ENCODE measurements at regions not wholly inside any gene's neighbourhood (a gene's known extent, or its start where the extent isn't known, plus 50 kb on each side); places are given as distances from the start of the nearest gene placed in this dataset.
"Not testable (repeated sequence)": the region's sequence is repeated elsewhere in the genome, so short reads cannot be mapped to it uniquely, and the experiment has no call there.

DNA sequence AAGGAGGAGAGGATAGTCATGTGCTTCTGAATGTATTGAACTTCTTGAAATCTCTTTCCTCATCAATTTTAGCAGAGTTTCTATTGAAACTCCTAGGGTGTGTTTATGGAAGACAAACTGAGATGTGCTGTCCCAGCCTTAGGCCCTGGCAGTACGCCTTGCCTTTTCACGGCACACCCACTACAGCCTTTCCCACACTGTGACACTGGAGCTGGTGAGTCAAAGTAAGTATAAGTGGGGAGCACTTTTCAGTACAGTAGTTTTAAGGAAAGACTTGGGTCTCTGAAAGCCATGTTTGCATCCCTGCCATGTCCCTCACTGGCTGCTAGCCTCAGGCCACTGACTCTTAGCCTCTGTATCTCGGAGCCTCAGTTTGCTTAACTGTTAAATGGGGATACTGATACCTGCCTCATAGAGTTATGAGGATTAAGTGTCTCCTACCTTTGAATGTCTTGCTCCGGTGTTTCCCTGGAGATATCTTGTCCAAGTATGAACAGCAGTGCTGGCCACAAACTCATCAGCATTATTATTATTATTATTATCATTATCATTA is 144.7 kb upstream of the CRHR1 start:
- no peaks in the 10 kb centered on the region for H3K27me3 ChIP-seq
- no peaks in the 10 kb centered on the region for H3K9me3 ChIP-seq
- H3K27ac ChIP-seq: no peak overlapping the region
- TF ChIP-seq POLR2A (IDR thresholded peaks at IDR 0.05): no peak
- no peak for TF ChIP-seq POLR2AphosphoS5 (IDR thresholded peaks at IDR 0.05)
- TF ChIP-seq, protein P1, sequence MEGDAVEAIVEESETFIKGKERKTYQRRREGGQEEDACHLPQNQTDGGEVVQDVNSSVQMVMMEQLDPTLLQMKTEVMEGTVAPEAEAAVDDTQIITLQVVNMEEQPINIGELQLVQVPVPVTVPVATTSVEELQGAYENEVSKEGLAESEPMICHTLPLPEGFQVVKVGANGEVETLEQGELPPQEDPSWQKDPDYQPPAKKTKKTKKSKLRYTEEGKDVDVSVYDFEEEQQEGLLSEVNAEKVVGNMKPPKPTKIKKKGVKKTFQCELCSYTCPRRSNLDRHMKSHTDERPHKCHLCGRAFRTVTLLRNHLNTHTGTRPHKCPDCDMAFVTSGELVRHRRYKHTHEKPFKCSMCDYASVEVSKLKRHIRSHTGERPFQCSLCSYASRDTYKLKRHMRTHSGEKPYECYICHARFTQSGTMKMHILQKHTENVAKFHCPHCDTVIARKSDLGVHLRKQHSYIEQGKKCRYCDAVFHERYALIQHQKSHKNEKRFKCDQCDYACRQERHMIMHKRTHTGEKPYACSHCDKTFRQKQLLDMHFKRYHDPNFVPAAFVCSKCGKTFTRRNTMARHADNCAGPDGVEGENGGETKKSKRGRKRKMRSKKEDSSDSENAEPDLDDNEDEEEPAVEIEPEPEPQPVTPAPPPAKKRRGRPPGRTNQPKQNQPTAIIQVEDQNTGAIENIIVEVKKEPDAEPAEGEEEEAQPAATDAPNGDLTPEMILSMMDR (IDR thresholded peaks at IDR 0.05): no peak
- DNase-seq (ENCODE audit: low spot score in 2 of 2): no peak
- no peaks in the 10 kb centered on the region for H3K36me3 ChIP-seq
- intact Hi-C loops (cut with DNase I; ENCODE audit: low total_unique reads): no loop called here
- no peak overlapping the region for H3K4me3 ChIP-seq
- no peaks in the 10 kb centered on the region for H3K4me1 ChIP-seq

DNA sequence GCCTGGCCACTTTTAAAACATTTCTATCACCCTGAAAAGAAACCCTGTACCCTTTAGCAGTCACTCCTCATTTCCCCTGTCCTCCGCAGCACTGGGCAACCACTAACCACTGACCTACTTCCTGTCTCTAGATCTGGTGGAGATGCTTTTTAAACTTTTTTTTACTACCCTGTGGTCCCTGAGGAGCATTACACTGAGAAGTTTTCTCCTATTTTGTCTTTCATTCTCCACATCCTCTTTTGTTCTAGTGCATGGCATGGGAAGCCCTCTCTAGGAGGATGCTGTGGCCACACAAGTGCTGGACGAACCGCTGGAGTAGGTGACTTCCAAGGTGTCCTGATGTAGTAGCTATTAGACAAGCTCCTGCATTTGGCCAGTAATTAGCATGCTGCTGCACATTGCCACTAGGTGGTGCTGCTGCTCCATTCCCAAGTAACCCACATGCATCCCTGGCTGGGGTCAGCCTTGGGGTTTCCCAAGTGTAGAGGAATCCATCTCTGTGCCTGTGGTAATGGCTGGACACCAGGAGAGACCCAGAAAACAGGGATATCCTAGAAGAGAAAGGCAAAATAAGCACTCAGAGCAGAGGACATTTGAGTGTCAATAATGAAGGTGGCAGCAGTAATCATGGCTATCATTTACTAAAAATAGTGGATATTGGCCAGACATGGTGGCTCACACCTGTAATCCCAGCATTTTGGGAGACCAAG is 143.8 kb upstream of the CRHR1 start:
- Histone ChIP-seq H3K27ac (no peak overlapping the region), H3K36me3 (no peaks in the 10 kb centered on the region), H3K9me3 (no peaks in the 10 kb centered on the region), H3K4me3 (no peak overlapping the region), H3K27me3 (no peaks in the 10 kb centered on the region), H3K4me1 (no peaks in the 10 kb centered on the region)
- DNase-seq (ENCODE audit: low spot score in 2 of 2): peak; percentile 42 to 68
- intact Hi-C loops (cut with DNase I; ENCODE audit: low total_unique reads): loop anchor here (5.0 kb wide), 1 partner anchor 192 kb away; no protein-coding TSS in a partner anchor
- TF ChIP-seq, protein P1 (IDR thresholded peaks at IDR 0.05): peak; percentile 66 to 93 (median 92)
- TF ChIP-seq POLR2A (IDR thresholded peaks at IDR 0.05): no peak
- no peak for TF ChIP-seq POLR2AphosphoS5 (IDR thresholded peaks at IDR 0.05)

GRCh38 chr17:45641541-45641940 is 142.6 kb upstream of the CRHR1 start:
- no peaks in the 10 kb centered on the region for H3K9me3 ChIP-seq
- H3K27me3 ChIP-seq: no peaks in the 10 kb centered on the region
- TF ChIP-seq POLR2A (IDR thresholded peaks at IDR 0.05) (no peak), POLR2AphosphoS5 (IDR thresholded peaks at IDR 0.05) (no peak)
- TF ChIP-seq, protein P1 (IDR thresholded peaks at IDR 0.05): no peak
- no peak for DNase-seq (ENCODE audit: low spot score in 2 of 2)
- no peaks in the 10 kb centered on the region for H3K36me3 ChIP-seq
- H3K4me3 ChIP-seq: no peak overlapping the region
- no peaks in the 10 kb centered on the region for H3K4me1 ChIP-seq
- intact Hi-C loops (cut with DNase I; ENCODE audit: low total_unique reads): loop anchor here (5.0 kb wide), 1 partner anchor 191 kb away; no protein-coding TSS in a partner anchor
- H3K27ac ChIP-seq: no peak overlapping the region

- no peaks in the 10 kb centered on the region for H3K9me3 ChIP-seq
- H3K4me1 ChIP-seq: no peaks in the 10 kb centered on the region
- TF ChIP-seq POLR2AphosphoS5 (IDR thresholded peaks at IDR 0.05): no peak
- TF ChIP-seq, protein P1 (IDR thresholded peaks at IDR 0.05): no peak
- TF ChIP-seq POLR2A (IDR thresholded peaks at IDR 0.05): no peak
- no peak overlapping the region for H3K4me3 ChIP-seq
- intact Hi-C loops (cut with DNase I; ENCODE audit: low total_unique reads): loop anchor here (5.0 kb wide), 1 partner anchor 189 kb away; no protein-coding TSS in a partner anchor
- no peak overlapping the region for H3K27ac ChIP-seq
- no peaks in the 10 kb centered on the region for H3K27me3 ChIP-seq
- no peak for DNase-seq (ENCODE audit: low spot score in 2 of 2)
- no peaks in the 10 kb centered on the region for H3K36me3 ChIP-seq
These were observed 140.5 kb upstream of the CRHR1 start for GRCh38 chr17:45643591-45643990.

DNA sequence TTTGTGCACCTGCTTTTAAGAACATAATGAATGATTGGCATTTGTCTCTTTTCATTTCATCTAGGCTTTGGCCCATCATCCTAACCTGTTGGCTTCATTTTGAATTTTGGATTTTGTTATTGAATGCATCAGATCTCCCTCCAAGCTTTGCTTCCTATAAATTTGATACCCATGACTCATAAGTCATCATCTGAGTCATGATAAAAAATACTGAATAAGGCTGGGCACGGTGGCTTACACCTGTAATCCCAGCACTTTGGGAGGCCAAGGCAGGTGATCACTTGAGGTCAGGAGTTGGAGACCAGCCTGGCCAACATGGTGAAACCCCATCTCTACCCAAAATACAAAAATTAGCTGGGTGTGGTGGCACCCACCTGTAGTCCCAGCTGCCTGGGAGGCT is 139.5 kb upstream of the CRHR1 start:
- H3K27ac ChIP-seq; H3K9me3 ChIP-seq; H3K27me3 ChIP-seq; DNase-seq (ENCODE audit: low spot score in 2 of 2); H3K4me1 ChIP-seq; H3K4me3 ChIP-seq; H3K36me3 ChIP-seq: not testable (repeated sequence)
- intact Hi-C loops (cut with DNase I; ENCODE audit: low total_unique reads): loop anchor here (5.0 kb wide), 2 partner anchors 188 to 523 kb away; no protein-coding TSS in a partner anchor

Data from breast epithelium (tissue), 4 donors.